NCI-H345 (cell line): ENCODE measurements at regions not wholly inside any gene's neighbourhood (a gene's known extent, or its start where the extent isn't known, plus 50 kb on each side); places are given as distances from the start of the nearest gene placed in this dataset.
"Not testable (repeated sequence)": the region's sequence is repeated elsewhere in the genome, so short reads cannot be mapped to it uniquely, and the experiment has no call there.

Experiments used
- DNase-seq: peaks from one replicate; lab custom pipeline; 2025; lab: John Stamatoyannopoulos, UW

DNA sequence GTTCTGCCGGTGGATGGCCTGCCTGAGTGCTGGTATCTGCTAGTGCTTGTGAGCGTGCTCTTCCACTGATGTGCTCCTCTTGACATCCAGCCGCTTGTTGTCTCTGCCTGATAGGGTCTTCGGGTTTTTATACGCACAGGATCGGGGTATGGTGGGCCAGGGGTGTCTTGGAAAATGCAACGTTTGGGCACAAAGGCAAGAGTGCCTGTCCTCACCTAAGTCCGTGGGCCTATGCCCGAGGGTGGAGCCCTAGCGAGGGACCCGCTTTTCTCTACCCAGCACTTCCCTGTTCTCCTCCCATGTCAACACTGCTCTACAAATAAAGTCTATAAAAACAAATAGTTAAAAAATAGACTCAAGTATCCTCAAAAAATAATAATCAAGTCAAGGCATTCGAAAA, 1007.8 kb downstream of the PLA2G4A start:
- no peak for DNase-seq

DNA sequence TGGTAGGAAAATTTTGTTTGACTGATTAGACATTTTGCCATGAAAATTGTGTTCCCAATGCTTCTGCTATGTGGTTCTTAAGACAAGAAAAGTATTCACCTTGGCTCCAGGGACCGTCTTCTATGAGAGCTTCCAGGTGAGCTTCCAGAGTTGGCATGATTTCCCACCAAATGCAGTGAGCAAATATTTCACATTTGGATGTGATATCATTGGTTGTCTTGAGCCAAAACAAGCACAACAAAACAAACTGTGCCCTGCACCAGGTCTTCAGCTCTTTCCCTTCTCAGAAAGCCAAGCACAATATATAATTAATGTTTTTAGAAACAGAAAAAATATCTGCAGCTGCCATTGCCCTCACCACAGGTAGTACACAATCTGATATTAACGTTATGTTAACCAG, 1009.0 kb downstream of the PLA2G4A start:
- no peak for DNase-seq

- no peak for DNase-seq
Observed at GRCh38 chr1:187838335-187839293, 1009.9 kb downstream of the PLA2G4A start.

DNA sequence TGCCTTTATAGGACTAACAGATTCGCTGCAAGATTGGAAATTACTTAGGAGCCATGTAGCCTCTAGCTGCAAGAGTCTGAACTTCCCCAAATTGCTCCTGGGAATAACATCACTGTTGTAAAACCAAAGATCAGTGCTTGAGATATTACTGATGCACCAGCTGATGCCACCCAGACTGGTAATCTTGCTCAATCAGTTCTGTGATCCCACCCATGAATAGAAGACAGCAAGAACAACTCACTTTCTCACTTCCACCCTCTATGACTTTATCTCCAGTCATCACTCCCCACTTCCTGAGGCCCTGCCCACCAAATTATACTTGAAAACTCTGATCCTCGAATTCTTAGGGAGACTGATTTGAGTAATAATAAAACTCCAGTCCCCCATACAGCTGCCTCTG, 1011.1 kb downstream of the PLA2G4A start:
- DNase-seq: no peak

DNA sequence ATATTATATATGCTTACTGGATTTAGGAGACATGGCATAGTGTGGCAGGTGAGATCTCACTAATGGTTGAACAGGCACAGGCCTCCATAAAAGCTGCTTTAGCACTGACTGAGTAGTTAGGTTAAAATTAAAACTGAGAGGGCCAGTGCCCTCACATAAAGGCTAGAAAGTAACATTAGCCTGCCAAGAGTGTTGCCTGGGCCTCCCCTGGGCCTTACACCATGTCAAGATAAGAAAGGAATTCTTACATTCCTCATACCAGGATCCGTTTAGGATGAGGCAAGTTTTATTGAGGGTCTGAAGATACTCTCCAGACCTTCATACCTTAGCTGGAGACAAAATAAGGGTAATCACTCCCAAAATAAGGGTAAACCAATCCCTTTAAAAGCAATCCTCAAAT, 1011.8 kb downstream of the PLA2G4A start:
- DNase-seq: no peak

GRCh38 chr1:187842406-187843165, 1013.8 kb downstream of the PLA2G4A start:
- DNase-seq: no peak

DNA sequence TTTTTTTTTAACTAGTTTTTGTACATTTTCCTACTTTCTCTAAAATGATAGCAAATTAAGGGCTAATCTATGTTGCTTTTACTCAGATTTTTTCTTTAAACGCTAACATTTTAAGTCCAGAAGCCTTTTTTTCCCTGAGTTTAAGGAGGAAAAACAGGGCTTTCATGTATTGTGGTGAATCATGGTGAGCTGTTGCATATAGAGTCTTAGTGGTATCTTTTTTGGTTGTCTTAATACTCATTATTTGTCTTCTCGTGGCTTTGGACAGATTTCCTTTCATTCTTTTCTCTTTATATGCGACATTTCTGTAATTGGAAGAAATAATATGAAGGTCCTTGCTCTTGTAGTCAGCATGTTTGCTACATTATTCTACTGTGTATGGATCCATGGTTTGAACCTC, 1015.6 kb downstream of the PLA2G4A start:
- no peak for DNase-seq

GRCh38 chr1:187847531-187847930, 1018.8 kb downstream of the PLA2G4A start:
- DNase-seq: no peak

- no peak for DNase-seq
Observed at GRCh38 chr1:187848321-187848720, 1019.6 kb downstream of the PLA2G4A start.

DNA sequence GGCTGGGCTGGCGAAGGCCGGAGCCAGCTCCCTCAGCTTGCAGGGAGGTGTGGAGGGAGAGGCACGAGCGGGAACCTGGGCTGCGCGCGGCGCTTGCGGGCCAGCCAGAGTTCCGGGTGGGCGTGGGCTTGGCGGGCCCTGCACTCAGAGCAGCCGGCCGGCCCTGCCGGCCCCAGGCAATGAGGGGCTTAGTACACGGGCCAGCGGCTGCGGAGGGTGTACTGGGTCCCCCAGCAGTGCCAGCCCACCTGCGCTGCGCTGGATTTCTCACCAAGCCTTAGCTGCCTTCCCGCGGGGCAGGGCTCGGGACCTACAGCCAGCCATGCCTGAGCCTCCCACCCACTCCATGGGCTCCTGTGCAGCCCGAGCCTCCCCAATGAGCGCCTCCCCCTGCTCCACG, 1021.4 kb downstream of the PLA2G4A start:
- DNase-seq: not testable (repeated sequence)

DNA sequence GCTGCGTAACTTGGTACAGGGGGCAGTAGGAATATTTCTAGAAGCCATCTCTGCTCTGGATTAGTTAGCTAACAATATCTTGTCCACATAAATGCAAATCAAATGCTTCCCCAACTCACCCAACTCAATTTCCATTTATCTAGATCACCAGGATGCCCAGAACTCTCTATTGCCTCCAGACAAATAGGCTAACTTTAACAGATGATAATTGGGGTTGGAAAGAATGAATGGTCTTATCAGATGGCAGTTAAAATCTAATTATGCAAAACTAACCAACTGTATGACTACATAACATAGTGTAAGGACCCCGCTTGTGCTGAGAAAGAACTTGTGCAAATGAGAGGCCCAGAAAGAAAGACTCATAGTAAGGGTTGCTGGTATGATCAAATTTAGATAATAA, 1024.8 kb downstream of the PLA2G4A start:
- no peak for DNase-seq

DNA sequence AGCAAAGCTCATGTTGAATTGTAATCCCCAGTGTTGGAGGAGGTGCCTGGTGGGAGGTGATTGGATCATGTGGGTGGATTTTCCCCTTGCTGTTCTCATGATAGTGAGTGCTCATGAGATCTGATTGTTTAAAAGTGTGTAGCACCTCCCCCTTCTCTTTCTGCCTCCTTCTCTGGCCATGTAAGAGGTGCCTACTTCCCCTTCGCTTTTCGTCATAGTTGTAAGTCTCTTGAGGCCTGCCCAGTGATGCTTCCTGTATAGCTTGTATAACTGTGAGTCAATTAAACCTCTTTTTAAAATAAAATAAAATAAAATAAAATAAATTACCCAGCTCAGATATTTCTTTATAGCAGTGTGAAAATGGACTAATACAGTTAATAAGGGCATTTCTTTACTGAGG, 1025.7 kb downstream of the PLA2G4A start:
- no peak for DNase-seq

DNA sequence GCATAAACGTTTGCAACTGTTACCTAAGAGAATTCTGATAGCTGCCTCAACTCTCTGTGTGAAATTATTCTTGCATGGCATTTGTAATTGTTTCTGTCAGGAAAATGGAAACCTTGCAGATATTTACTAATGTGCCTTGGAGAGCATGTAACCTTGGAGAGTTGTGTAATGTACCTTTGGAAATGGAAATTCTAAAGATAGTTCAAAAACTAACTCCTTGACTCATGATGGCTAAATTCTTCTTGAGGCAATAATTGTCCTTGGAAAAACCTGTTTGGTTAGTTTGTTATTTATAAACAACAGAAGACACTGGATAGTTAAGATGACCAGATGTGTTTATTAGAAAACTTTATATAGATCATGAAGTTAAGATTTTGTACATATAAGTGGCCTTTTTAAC, 1033.8 kb downstream of the PLA2G4A start:
- no peak for DNase-seq

DNA sequence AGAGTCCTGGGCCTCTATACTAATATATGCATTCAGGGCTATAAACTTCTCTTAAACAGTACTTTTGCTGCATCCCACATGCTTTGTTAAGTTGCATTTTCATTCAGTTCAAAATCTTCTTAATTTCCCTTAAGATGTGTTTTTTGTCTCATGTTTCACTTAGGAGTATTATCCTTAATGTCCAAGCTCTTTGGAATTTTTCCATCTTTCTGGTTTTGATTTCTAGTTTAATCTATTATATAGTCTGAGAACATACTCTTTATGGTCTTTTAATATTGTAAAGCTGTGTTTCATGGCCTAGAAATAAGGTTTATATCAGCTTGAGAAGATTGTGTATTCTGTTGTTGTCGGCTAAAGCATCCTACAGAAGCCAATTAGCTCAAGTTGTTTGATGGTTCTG, 1041.8 kb downstream of the PLA2G4A start:
- DNase-seq: no peak

DNA sequence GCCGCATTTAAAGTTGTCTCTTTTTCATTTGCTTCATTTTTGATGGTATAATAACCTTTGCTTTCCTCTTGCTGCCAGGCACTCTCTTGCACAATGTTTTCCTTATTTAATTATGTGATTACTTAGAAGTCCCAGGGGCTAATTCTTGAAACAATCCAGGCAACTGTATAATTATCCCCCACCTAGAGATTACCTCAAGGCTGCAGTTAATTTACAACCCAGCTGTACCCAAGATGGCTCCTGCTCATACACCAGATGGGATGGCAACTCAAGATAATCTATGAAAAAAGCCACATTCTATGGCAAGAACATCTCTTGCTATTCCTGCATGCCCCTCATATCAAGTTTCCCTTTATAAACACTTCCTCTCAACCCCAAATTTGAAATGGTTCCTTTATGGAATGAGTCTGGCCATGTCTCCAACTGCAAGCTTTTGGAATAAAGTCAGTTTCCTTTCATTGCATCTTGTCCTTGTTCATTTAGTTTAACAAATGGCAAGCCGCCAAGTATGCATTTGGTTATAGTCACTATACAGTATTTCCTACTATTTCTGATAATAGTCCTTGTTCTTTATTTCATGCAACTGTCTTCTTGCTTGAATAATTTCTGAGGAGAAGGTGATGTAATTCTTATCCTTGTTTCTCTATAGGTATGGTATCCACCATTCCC, 1042.6 kb downstream of the PLA2G4A start:
- DNase-seq: no peak

DNA sequence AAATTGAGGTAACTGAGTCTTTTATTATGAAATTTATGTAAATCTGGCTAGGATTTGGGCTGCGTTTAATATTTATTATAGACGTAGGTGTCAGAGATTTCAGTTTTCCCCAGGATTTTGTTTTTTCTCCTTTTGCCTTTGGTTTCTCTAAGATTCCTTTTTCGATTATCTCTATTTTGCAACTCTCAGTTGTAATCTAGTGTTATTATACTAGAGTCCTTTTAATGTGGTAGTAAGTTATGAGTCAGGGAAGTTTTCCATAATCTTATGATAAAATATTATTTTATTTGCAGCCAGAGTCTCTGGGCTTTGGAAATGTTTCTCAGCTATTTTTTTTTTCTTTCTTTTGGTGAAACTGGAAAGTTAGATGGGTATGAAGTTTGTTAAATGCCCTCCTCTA, 1043.8 kb downstream of the PLA2G4A start:
- DNase-seq: no peak

- no peak for DNase-seq
Observed at GRCh38 chr1:187873126-187873525, 1044.4 kb downstream of the PLA2G4A start.

DNA sequence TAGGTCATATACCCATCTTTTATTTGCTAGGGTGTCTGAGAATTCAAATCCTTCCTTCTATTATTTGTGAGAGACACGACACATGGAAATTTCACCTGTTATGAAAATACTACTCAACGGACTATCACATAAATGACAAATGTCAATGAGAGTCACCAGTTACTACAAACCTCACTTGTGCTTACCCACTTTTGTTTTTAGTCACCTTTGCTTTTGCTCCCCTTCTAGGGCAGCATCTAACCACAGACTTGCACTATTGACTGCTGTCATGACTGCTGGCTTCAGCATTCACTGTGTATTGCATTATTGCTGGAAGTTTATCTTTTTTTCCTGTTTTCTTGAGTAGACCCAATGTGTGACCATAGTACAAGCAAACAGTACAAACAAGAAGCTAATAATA, 1048.0 kb downstream of the PLA2G4A start:
- peak; percentile 61 for DNase-seq

GRCh38 chr1:187877220-187877619, 1048.5 kb downstream of the PLA2G4A start:
- peak; percentile 98 for DNase-seq

- peak; percentile 28 for DNase-seq
Observed at GRCh38 chr1:187878883-187879282, 1050.1 kb downstream of the PLA2G4A start.

DNA sequence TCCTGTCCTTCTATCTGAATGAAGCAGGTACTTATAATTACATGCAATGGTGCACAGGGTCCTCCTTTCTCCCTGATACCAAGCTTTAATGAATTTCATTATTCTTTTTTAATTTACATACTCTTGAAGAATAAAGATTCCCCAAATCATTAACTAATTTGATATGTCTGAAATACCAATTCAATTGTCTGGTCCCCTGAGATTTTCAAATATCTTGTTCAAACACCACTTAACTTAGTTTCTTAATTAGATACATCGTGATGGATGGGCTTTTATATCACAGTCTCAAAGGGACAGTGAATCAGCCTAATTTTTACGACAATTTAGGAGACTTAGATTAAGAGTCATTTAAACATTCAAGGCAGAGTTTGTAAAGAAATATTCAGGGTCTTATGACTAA, 1054.6 kb downstream of the PLA2G4A start:
- no peak for DNase-seq

GRCh38 chr1:187891993-187892682, 1063.4 kb downstream of the PLA2G4A start:
- DNase-seq: no peak
